H1 (cell line): ENCODE measurements at regions not wholly inside any gene's neighbourhood (a gene's known extent, or its start where the extent isn't known, plus 50 kb on each side); places are given as distances from the start of the nearest gene placed in this dataset.

Experiments
- E2F6 ChIP-seq: IDR thresholded peaks from 2 replicates; pipeline ENCODE4 v1.6.1; 2012; ENCODE audit warnings: inconsistent platforms

GRCh38 chr22:47850644-47851151, 1088.2 kb downstream of the TBC1D22A start (continued):
- TF ChIP-seq E2F6: no peak
